K562 (cell line): ENCODE measurements at regions not wholly inside any gene's neighbourhood (a gene's known extent, or its start where the extent isn't known, plus 50 kb on each side); places are given as distances from the start of the nearest gene placed in this dataset.

ENCODE experiments used
- ATAC-seq: fragments of 200-7000 bp; cut with Tn5 transposase; 3 replicates; pipeline ENCODE4 v1.9.1; 2020; ENCODE audit warnings: moderate library complexity
- BruUV-seq: library from RNA; stranded (reverse); fragments of 400-500 nt; replicated peaks from 2 replicates; lab custom pipeline; 2021; lab: Mats Ljungman, UMichigan
- CTCF ChIA-PET: fragments of 300-600 bp; formaldehyde crosslinking; extraction: SDS; loops from one replicate; lab custom pipeline; 2021; ENCODE audit warnings: low intra/inter-chr PET ratio; lab: Yijun Ruan, JAX
- POLR2A ChIA-PET: fragments of 300-600, 350-650 bp; sonication (Branson Sonifier 250); formaldehyde crosslinking; extraction: SDS; loops from one replicate; lab custom pipeline; 2021; ENCODE audit warnings: antibody characterized with exemption, inconsistent platforms; lab: Yijun Ruan, JAX
- DNase-seq, 4 experiments: peaks; one replicate each; pipeline versions ENCODE4 v3.0.0 to v3.0.0-alpha.2; 2011 to 2018; ENCODE audit warnings: low spot score in 3 of 4, mixed read lengths in 3 of 4; ENCODE audit errors: extremely low read depth in 1 of 4
- FAIRE-seq: peaks from 2 replicates; lab custom pipeline; 2011; peaks lifted over from hg19 to GRCh38; lab: Jason Lieb, UNC
- H2AFZ ChIP-seq: 2 replicates; pipeline ENCODE4 v1.6.0; 2011; ENCODE audit warnings: low read depth, low read length, control low read depth, inconsistent platforms
- H3K27ac ChIP-seq: fragments of 200-600 bp; 3 replicates; pipeline ENCODE4 v1.8.0; 2011; ENCODE audit warnings: low read depth, mild to moderate bottlenecking, control low read depth, inconsistent platforms, low read length, moderate library complexity, mixed read lengths; ENCODE audit errors: extremely low read depth
- H3K27me3 ChIP-seq, 2 experiments: fragments of 300-600 bp in 1 of 2; 2 replicates in 1 of 2; 3 replicates in 1 of 2; pipeline versions ENCODE4 v1.6.0 to v1.8.0; 2011; ENCODE audit warnings: inconsistent platforms in 2 of 2, low read length in 2 of 2, mild to moderate bottlenecking in 1 of 2, mixed read lengths in 1 of 2, moderate library complexity in 1 of 2; ENCODE audit not compliant: control insufficient read depth in 2 of 2, insufficient read depth in 2 of 2
- H3K36me3 ChIP-seq: fragments of 300-600 bp; 3 replicates; pipeline ENCODE4 v1.8.0; 2011; ENCODE audit warnings: mild to moderate bottlenecking, low read length, inconsistent platforms; ENCODE audit not compliant: control insufficient read depth, insufficient read depth
- H3K4me1 ChIP-seq, 2 experiments: fragments of 200-600 bp in 1 of 2; replicated peaks in 1 of 2; 2 replicates in 1 of 2; 3 replicates in 1 of 2; pipeline versions ENCODE4 v1.5.1 to v1.8.0; 2011; ENCODE audit warnings: inconsistent platforms in 2 of 2, low read length in 2 of 2, mild to moderate bottlenecking in 1 of 2, mixed read lengths in 1 of 2, moderate library complexity in 1 of 2; ENCODE audit not compliant: control insufficient read depth in 2 of 2, insufficient read depth in 2 of 2
- H3K4me2 ChIP-seq: 2 replicates; pipeline ENCODE4 v1.6.1; 2011; ENCODE audit warnings: low read length, control low read depth, inconsistent platforms, mixed read lengths; ENCODE audit not compliant: insufficient read depth
- H3K4me3 ChIP-seq: fragments of 200-600 bp; sonication (generic), shearing (Covaris generic); 2 replicates; pipeline ENCODE4 v1.5.1; 2016; ENCODE audit warnings: control low read depth, inconsistent platforms
- H3K79me2 ChIP-seq: fragments of 200-600 bp; 3 replicates; pipeline ENCODE4 v1.8.0; 2011; ENCODE audit warnings: low read length, inconsistent platforms; ENCODE audit not compliant: control insufficient read depth, insufficient read depth
- H3K9ac ChIP-seq, 2 experiments: 2 replicates each; pipeline versions ENCODE4 v1.6.0 to v1.6.1; 2011; ENCODE audit warnings: low read depth in 2 of 2, low read length in 2 of 2, control low read depth in 1 of 2, inconsistent platforms in 1 of 2, mild to moderate bottlenecking in 1 of 2, mixed read lengths in 1 of 2; ENCODE audit not compliant: insufficient read depth in 1 of 2
- H3K9me1 ChIP-seq: one replicate; pipeline ENCODE4 v1.6.0; 2011; ENCODE audit warnings: inconsistent platforms, mild to moderate bottlenecking, low read length, moderate library complexity; ENCODE audit not compliant: control insufficient read depth, insufficient read depth
- H3K9me3 ChIP-seq: replicated peaks from 2 replicates; pipeline ENCODE4 v1.5.1; 2011; ENCODE audit warnings: low read depth, low read length, inconsistent platforms; ENCODE audit not compliant: control insufficient read depth, insufficient read depth
- H4K20me1 ChIP-seq: replicated peaks from 2 replicates; pipeline ENCODE4 v1.6.1; 2011; ENCODE audit warnings: low read length, inconsistent platforms, mixed read lengths; ENCODE audit not compliant: control insufficient read depth, insufficient read depth
- CREB1 ChIP-seq, 2 experiments: sonication (generic) in 1 of 2; formaldehyde crosslinking in 1 of 2; IDR thresholded peaks; 2 replicates each; pipeline versions ENCODE4 v1.6.1 to v1.8.0; 2012 to 2022; ENCODE audit warnings: inconsistent platforms in 1 of 2, mild to moderate bottlenecking in 1 of 2, missing genetic modification reagents in 1 of 2, moderate library complexity in 1 of 2
- EGR1 ChIP-seq: fragments of 450-650 bp; conservative IDR thresholded peaks from 2 replicates; pipeline ENCODE4 v1.6.1; 2017; ENCODE audit warnings: mild to moderate bottlenecking
- GABPB2 ChIP-seq: fragments of 250-450 bp; sonication (Bioruptor Pico); conservative IDR thresholded peaks from 2 replicates; pipeline ENCODE4 v1.5.1; 2021; ENCODE audit warnings: mild to moderate bottlenecking
- MCM5 ChIP-seq: fragments of 450-650 bp; IDR thresholded peaks from 2 replicates; pipeline ENCODE4 v1.6.1; 2016; ENCODE audit warnings: low read depth
- NCOA6 ChIP-seq: fragments of 450-650 bp; IDR thresholded peaks from 2 replicates; pipeline ENCODE4 v1.6.1; 2017; ENCODE audit warnings: mild to moderate bottlenecking
- PRDM10 ChIP-seq: fragments of 450-650 bp; IDR thresholded peaks from 2 replicates; pipeline ENCODE4 v1.6.1; 2018; ENCODE audit not compliant: partially characterized antibody
- SAFB2 ChIP-seq: fragments of 200-400 bp; formaldehyde crosslinking; IDR thresholded peaks from 2 replicates; pipeline ENCODE4 v1.6.1; 2018; ENCODE audit warnings: borderline replicate concordance, low read length, low read depth, moderate library complexity; ENCODE audit not compliant: severe bottlenecking
- SMARCC2 ChIP-seq: fragments of 450-650 bp; IDR thresholded peaks from 2 replicates; pipeline ENCODE4 v1.6.1; 2017; ENCODE audit warnings: antibody characterized with exemption, moderate library complexity, mild to moderate bottlenecking, low read depth
- ZNF318 ChIP-seq, 2 experiments: fragments of 450-650 bp; IDR thresholded peaks; 2 replicates each; pipeline ENCODE4 v1.6.1; 2016; ENCODE audit warnings: mild to moderate bottlenecking in 2 of 2, borderline replicate concordance in 1 of 2, low read depth in 1 of 2, moderate library complexity in 1 of 2
- WGBS: fragments of 100-300 bp; shearing (Covaris generic); methylation state at CpG from one replicate; pipeline ENCODE4 v1.1.6; 2016; ENCODE audit warnings: low coverage, mixed read lengths; ENCODE audit not compliant: insufficient coverage; ENCODE audit errors: missing lambda C conversion rate; 5-methylcytosine and 5-hydroxymethylcytosine counted together
- in situ Hi-C: fragments of 300-500 bp; cut with MboI; formaldehyde crosslinking; loops from 4 replicates; pipeline ENCODE4 v1.15.0; 2018; ENCODE audit warnings: inconsistent platforms, mixed read lengths
- intact Hi-C: fragments of 100-400 bp; cut with micrococcal nuclease; formaldehyde crosslinking; loops from 2 replicates; pipeline ENCODE4 v1.14.2; 2022

- TF ChIP-seq SMARCC2 = no peak
These were observed 365.9 kb upstream of the PABPC4L start (continued) for GRCh38 chr4:134567461-134567860.

- no peak overlapping the region for H3K4me2 ChIP-seq
- CTCF ChIA-PET = no interaction called here
- FAIRE-seq (no peak), DNase-seq (no peak), ATAC-seq (no peak)
- no peaks in the 10 kb centered on the region for H3K9me3 ChIP-seq
- BruUV-seq = no TSS peak
- intact Hi-C loops (no loop called here), in situ Hi-C loops (no loop called here)
- no peaks in the 10 kb centered on the region for H4K20me1 ChIP-seq
- H3K4me3 ChIP-seq = no peak overlapping the region
- H3K27me3 ChIP-seq = no peaks in the 10 kb centered on the region
- no peaks in the 10 kb centered on the region for H3K9me1 ChIP-seq
- no peaks in the 10 kb centered on the region for H3K4me1 ChIP-seq
- no peaks in the 10 kb centered on the region for H3K79me2 ChIP-seq
- no peak overlapping the region for H2AFZ ChIP-seq
- WGBS = 2% methylated on average over 3 of the region's 3 CpGs
- no peak overlapping the region for H3K27ac ChIP-seq
- POLR2A ChIA-PET = no interaction called here
- H3K9ac ChIP-seq = no peak overlapping the region
- no peaks in the 10 kb centered on the region for H3K36me3 ChIP-seq
- TF ChIP-seq NCOA6 (no peak), ZNF318 (IDR thresholded peaks at IDR 0.05; ENCODE audit: borderline replicate concordance in 1 of 2, low read depth in 1 of 2) (no peak), MCM5 (no peak), EGR1 (no peak), SAFB2 (no peak), CREB1 (IDR thresholded peaks at IDR 0.05) (no peak), CREB1 (CRISPR knock-in tag; IDR thresholded peaks at IDR 0.05) (no peak), PRDM10 (no peak), GABPB2 (CRISPR knock-in tag) (no peak)
These were observed 359.1 kb upstream of the PABPC4L start for GRCh38 chr4:134560728-134561127.
